HEK293 (cell line): ENCODE measurements at regions not wholly inside any gene's neighbourhood (a gene's known extent, or its start where the extent isn't known, plus 50 kb on each side); places are given as distances from the start of the nearest gene placed in this dataset.

Source experiments
- CTCF ChIA-PET: fragments of 350-600 bp; formaldehyde crosslinking; extraction: SDS; loops from one replicate; lab custom pipeline; 2021; ENCODE audit warnings: antibody characterized with exemption; lab: Yijun Ruan, JAX
- POLR2A ChIA-PET: fragments of 300-600 bp; formaldehyde crosslinking; extraction: SDS; loops from one replicate; lab custom pipeline; 2020; ENCODE audit warnings: antibody characterized with exemption, inconsistent platforms; lab: Yijun Ruan, JAX
- H3K27ac ChIP-seq: fragments of 200-500 bp; sonication (Bioruptor generic); 2 replicates; pipeline ENCODE4 v1.5.1; 2014; ENCODE audit warnings: low read depth, low read length, control low read depth, inconsistent platforms; ENCODE audit errors: extremely low read depth
- H3K36me3 ChIP-seq, 2 experiments: fragments of 200-500 bp in 1 of 2; sonication (Bioruptor generic) in 1 of 2; 1 replicate in 1 of 2; 2 replicates in 1 of 2; pipeline ENCODE4 v1.5.1; 2014 to 2017; ENCODE audit warnings: inconsistent platforms in 2 of 2, low read length in 2 of 2; ENCODE audit not compliant: control insufficient read depth in 2 of 2, insufficient read depth in 1 of 2
- H3K4me1 ChIP-seq: fragments of 200-500 bp; sonication (Bioruptor generic); 2 replicates; pipeline ENCODE4 v1.5.1; 2014; ENCODE audit warnings: mild to moderate bottlenecking, low read length, inconsistent platforms; ENCODE audit not compliant: control insufficient read depth, insufficient read depth
- H3K4me3 ChIP-seq: 2 replicates; pipeline ENCODE4 v1.5.1; 2011; ENCODE audit warnings: low read depth, mild to moderate bottlenecking, control low read depth, low read length, moderate library complexity
- H3K9me3 ChIP-seq: fragments of 200-500 bp; sonication (Bioruptor generic); 2 replicates; pipeline ENCODE4 v1.5.1; 2014; ENCODE audit warnings: low read depth, low read length, inconsistent platforms; ENCODE audit not compliant: control insufficient read depth, insufficient read depth
- BCL6B ChIP-seq: fragments of 450-650 bp; formaldehyde crosslinking; IDR thresholded peaks from 2 replicates; pipeline ENCODE4 v1.5.1; 2017; ENCODE audit warnings: missing biosample characterization, missing genetic modification characterization
- GLI2 ChIP-seq: fragments of 450-650 bp; formaldehyde crosslinking; IDR thresholded peaks from 2 replicates; pipeline ENCODE4; 2017; ENCODE audit warnings: missing biosample characterization, missing genetic modification characterization, low read depth, borderline replicate concordance
- HOXC10 ChIP-seq: sonication (generic); formaldehyde crosslinking; IDR thresholded peaks from 2 replicates; pipeline ENCODE4 v1.8.1; 2023; ENCODE audit warnings: mild to moderate bottlenecking, missing genetic modification reagents
- KLF10 ChIP-seq: fragments of 450-650 bp; IDR thresholded peaks from 2 replicates; pipeline ENCODE4 v1.5.1; 2018; ENCODE audit warnings: missing biosample characterization, mild to moderate bottlenecking, missing genetic modification characterization
- KLF7 ChIP-seq: fragments of 450-650 bp; formaldehyde crosslinking; IDR thresholded peaks from 2 replicates; pipeline ENCODE4 v1.5.1; 2016; ENCODE audit warnings: missing biosample characterization, missing genetic modification characterization, borderline replicate concordance
- MYNN ChIP-seq: fragments of 450-650 bp; formaldehyde crosslinking; IDR thresholded peaks from 2 replicates; pipeline ENCODE4 v1.5.1; 2016; ENCODE audit warnings: missing biosample characterization, missing genetic modification characterization, borderline replicate concordance
- ZBTB17 ChIP-seq: fragments of 450-650 bp; formaldehyde crosslinking; IDR thresholded peaks from 2 replicates; pipeline ENCODE4 v1.5.1; 2016; ENCODE audit warnings: missing biosample characterization, missing genetic modification characterization
- ZBTB26 ChIP-seq: fragments of 450-650 bp; formaldehyde crosslinking; optimal IDR thresholded peaks from 2 replicates; pipeline ENCODE3; 2016; ENCODE audit warnings: missing biosample characterization, mild to moderate bottlenecking, missing genetic modification characterization
- ZBTB8A ChIP-seq: fragments of 450-650 bp; formaldehyde crosslinking; IDR thresholded peaks from 2 replicates; pipeline ENCODE4 v1.5.1; 2016; ENCODE audit warnings: missing biosample characterization, missing genetic modification characterization
- ZFHX2 ChIP-seq: fragments of 450-650 bp; formaldehyde crosslinking; conservative IDR thresholded peaks from 2 replicates; pipeline ENCODE4 v1.5.1; 2016; ENCODE audit warnings: missing biosample characterization, missing genetic modification characterization
- ZNF10 ChIP-seq: fragments of 450-650 bp; formaldehyde crosslinking; IDR thresholded peaks from 2 replicates; pipeline ENCODE4 v1.5.1; 2017; ENCODE audit warnings: missing biosample characterization, missing genetic modification characterization
- ZNF146 ChIP-seq: fragments of 450-650 bp; formaldehyde crosslinking; IDR thresholded peaks from 2 replicates; pipeline ENCODE4 v1.5.1; 2016; ENCODE audit warnings: missing biosample characterization, missing genetic modification characterization
- ZNF155 ChIP-seq: fragments of 450-650 bp; formaldehyde crosslinking; IDR thresholded peaks from 2 replicates; pipeline ENCODE4 v1.5.1; 2016; ENCODE audit warnings: missing biosample characterization, missing genetic modification characterization
- ZNF157 ChIP-seq: fragments of 450-650 bp; formaldehyde crosslinking; IDR thresholded peaks from 2 replicates; pipeline ENCODE4 v1.5.1; 2016; ENCODE audit warnings: missing biosample characterization, missing genetic modification characterization
- ZNF184 ChIP-seq: fragments of 450-650 bp; IDR thresholded peaks from 2 replicates; pipeline ENCODE4 v1.5.1; 2018; ENCODE audit warnings: missing biosample characterization, mild to moderate bottlenecking, missing genetic modification characterization
- ZNF280D ChIP-seq: fragments of 450-650 bp; formaldehyde crosslinking; IDR thresholded peaks from 2 replicates; pipeline ENCODE4 v1.5.1; 2016; ENCODE audit warnings: missing biosample characterization, missing genetic modification characterization
- ZNF302 ChIP-seq: fragments of 450-650 bp; formaldehyde crosslinking; IDR thresholded peaks from 2 replicates; pipeline ENCODE4 v1.5.1; 2016; ENCODE audit warnings: missing biosample characterization, missing genetic modification characterization, low read depth
- ZNF48 ChIP-seq: fragments of 450-650 bp; formaldehyde crosslinking; IDR thresholded peaks from 2 replicates; pipeline ENCODE4 v1.5.1; 2016; ENCODE audit warnings: missing biosample characterization, missing genetic modification characterization
- ZNF549 ChIP-seq: fragments of 450-650 bp; IDR thresholded peaks from 2 replicates; pipeline ENCODE4 v1.5.1; 2018; ENCODE audit warnings: missing biosample characterization, missing genetic modification characterization, mild to moderate bottlenecking, inconsistent platforms, moderate library complexity
- ZNF560 ChIP-seq: fragments of 450-650 bp; formaldehyde crosslinking; IDR thresholded peaks from 2 replicates; pipeline ENCODE4 v1.5.1; 2017; ENCODE audit warnings: missing biosample characterization, missing genetic modification characterization, borderline replicate concordance
- ZNF677 ChIP-seq: fragments of 450-650 bp; IDR thresholded peaks from 2 replicates; pipeline ENCODE4 v1.5.0; 2018; ENCODE audit warnings: missing biosample characterization, mild to moderate bottlenecking, missing genetic modification characterization, moderate library complexity
- ZNF707 ChIP-seq: fragments of 450-650 bp; formaldehyde crosslinking; IDR thresholded peaks from 2 replicates; pipeline ENCODE4 v1.5.1; 2016; ENCODE audit warnings: missing biosample characterization, missing genetic modification characterization
- ZNF792 ChIP-seq: fragments of 450-650 bp; formaldehyde crosslinking; IDR thresholded peaks from 2 replicates; pipeline ENCODE4 v1.5.1; 2016; ENCODE audit warnings: missing biosample characterization, missing genetic modification characterization
- ZNF837 ChIP-seq: fragments of 450-650 bp; formaldehyde crosslinking; IDR thresholded peaks from 2 replicates; pipeline ENCODE4 v1.5.1; 2016; ENCODE audit warnings: missing biosample characterization, missing genetic modification characterization
- TF ChIP-seq, protein P1 (sequence below): sonication (generic); formaldehyde crosslinking; IDR thresholded peaks from 2 replicates; pipeline ENCODE4 v1.8.1; 2022; ENCODE audit warnings: mild to moderate bottlenecking, moderate library complexity, missing genetic modification reagents
- TF ChIP-seq, protein P2 (sequence below): fragments of 450-650 bp; formaldehyde crosslinking; IDR thresholded peaks from 2 replicates; pipeline ENCODE4 v1.5.1; 2016; ENCODE audit warnings: missing biosample characterization, missing genetic modification characterization, low read depth

GRCh38 chr4:60215906-60216305 lies 984.2 kb upstream of the ADGRL3 start:
- POLR2A ChIA-PET, result no interaction called here
- H3K27ac ChIP-seq, result no peak overlapping the region
- H3K4me3 ChIP-seq, result no peak overlapping the region
- CTCF ChIA-PET, result interaction anchor here (0.6 kb wide), 1 partner anchor 31 kb away, joined by 6 read pairs; no protein-coding TSS in a partner anchor
- no peak for TF ChIP-seq KLF10 (tag by site-specific recombination)
- no peak for TF ChIP-seq ZNF157
- TF ChIP-seq ZNF302 (tag by site-specific recombination), result no peak
- TF ChIP-seq ZNF10 (tag by site-specific recombination), result no peak
- TF ChIP-seq, all 188 proteins: peak for 0
- no peaks in the 10 kb centered on the region for H3K36me3 ChIP-seq
- no peaks in the 10 kb centered on the region for H3K9me3 ChIP-seq
- H3K4me1 ChIP-seq, result no peaks in the 10 kb centered on the region

GRCh38 chr4:60216752-60217151 lies 983.4 kb upstream of the ADGRL3 start:
- H3K27ac ChIP-seq, result no peak overlapping the region
- no peak overlapping the region for H3K4me3 ChIP-seq
- no peaks in the 10 kb centered on the region for H3K36me3 ChIP-seq
- CTCF ChIA-PET, result no interaction called here
- TF ChIP-seq HOXC10 (no peak), ZFHX2 (tag by site-specific recombination) (no peak), ZBTB8A (no peak), ZNF184 (no peak), BCL6B (tag by site-specific recombination) (no peak)
- H3K9me3 ChIP-seq, result no peaks in the 10 kb centered on the region
- H3K4me1 ChIP-seq, result no peaks in the 10 kb centered on the region
- POLR2A ChIA-PET, result no interaction called here

GRCh38 chr4:60221866-60222265 lies 978.3 kb upstream of the ADGRL3 start:
- ChIA-PET POLR2A (no interaction called here), CTCF (no interaction called here)
- H3K27ac ChIP-seq, result no peak overlapping the region
- TF ChIP-seq ZNF677 (tag by site-specific recombination), result no peak
- TF ChIP-seq, protein P1, sequence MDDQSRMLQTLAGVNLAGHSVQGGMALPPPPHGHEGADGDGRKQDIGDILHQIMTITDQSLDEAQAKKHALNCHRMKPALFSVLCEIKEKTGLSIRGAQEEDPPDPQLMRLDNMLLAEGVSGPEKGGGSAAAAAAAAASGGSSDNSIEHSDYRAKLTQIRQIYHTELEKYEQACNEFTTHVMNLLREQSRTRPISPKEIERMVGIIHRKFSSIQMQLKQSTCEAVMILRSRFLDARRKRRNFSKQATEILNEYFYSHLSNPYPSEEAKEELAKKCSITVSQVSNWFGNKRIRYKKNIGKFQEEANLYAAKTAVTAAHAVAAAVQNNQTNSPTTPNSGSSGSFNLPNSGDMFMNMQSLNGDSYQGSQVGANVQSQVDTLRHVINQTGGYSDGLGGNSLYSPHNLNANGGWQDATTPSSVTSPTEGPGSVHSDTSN (CRISPR knock-in tag), result no peak
- no peak for TF ChIP-seq ZNF155 (tag by site-specific recombination)
- TF ChIP-seq ZNF792 (tag by site-specific recombination), result no peak
- no peak for TF ChIP-seq ZNF707 (tag by site-specific recombination)
- no peak for TF ChIP-seq ZBTB17 (tag by site-specific recombination)
- no peak for TF ChIP-seq KLF7 (tag by site-specific recombination)
- TF ChIP-seq MYNN (tag by site-specific recombination), result no peak
- no peak for TF ChIP-seq ZNF146 (tag by site-specific recombination)
- no peak for TF ChIP-seq ZNF549
- TF ChIP-seq, protein P2, sequence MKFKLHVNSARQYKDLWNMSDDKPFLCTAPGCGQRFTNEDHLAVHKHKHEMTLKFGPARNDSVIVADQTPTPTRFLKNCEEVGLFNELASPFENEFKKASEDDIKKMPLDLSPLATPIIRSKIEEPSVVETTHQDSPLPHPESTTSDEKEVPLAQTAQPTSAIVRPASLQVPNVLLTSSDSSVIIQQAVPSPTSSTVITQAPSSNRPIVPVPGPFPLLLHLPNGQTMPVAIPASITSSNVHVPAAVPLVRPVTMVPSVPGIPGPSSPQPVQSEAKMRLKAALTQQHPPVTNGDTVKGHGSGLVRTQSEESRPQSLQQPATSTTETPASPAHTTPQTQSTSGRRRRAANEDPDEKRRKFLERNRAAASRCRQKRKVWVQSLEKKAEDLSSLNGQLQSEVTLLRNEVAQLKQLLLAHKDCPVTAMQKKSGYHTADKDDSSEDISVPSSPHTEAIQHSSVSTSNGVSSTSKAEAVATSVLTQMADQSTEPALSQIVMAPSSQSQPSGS (tag by site-specific recombination), result no peak
- no peak for TF ChIP-seq ZNF560 (tag by site-specific recombination)
- TF ChIP-seq ZNF837 (tag by site-specific recombination), result no peak
- TF ChIP-seq ZNF48 (tag by site-specific recombination), result no peak
- no peak for TF ChIP-seq GLI2 (tag by site-specific recombination)
- TF ChIP-seq ZNF280D (tag by site-specific recombination), result no peak
- TF ChIP-seq ZBTB26 (tag by site-specific recombination), result no peak

More at GRCh38 chr4:60221866-60222265, 978.3 kb upstream of the ADGRL3 start:
- no peaks in the 10 kb centered on the region for H3K9me3 ChIP-seq
- no peak overlapping the region for H3K4me3 ChIP-seq
- H3K4me1 ChIP-seq, result no peaks in the 10 kb centered on the region
- H3K36me3 ChIP-seq, result no peaks in the 10 kb centered on the region
